ENCODE measurements at regions not wholly inside any gene's neighbourhood (a gene's known extent, or its start where the extent isn't known, plus 50 kb on each side); places are given as distances from the start of the nearest gene placed in this dataset.

DNA sequence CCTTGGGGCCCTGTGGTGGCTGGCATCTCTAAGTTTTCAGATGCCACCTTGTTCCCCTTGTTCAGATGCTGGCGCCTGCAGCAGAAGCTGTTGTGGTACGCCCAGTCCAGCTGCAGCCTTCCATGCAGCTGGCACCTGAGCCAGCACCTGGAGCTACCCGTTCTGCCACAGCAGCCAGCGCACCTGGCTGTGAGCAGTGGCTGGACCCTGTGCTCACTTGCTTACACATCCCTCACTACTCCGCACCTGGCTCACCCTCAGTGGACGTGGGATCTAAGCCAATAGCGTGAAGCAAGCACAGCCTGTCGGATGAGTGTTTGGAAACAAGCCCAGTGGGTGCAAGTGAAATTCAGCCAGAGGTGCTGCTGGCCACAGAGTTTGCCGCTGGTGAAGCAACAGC, 607.5 kb upstream of the BCHE start:
- Histone ChIP-seq H3K27ac (no peak overlapping the region), H3K4me3 (no peak overlapping the region), H3K27me3 (no peaks in the 10 kb centered on the region), H3K9me3 (no peaks in the 10 kb centered on the region), H3K36me3 (no peaks in the 10 kb centered on the region), H3K4me1 (peaks cover 0 to 18% (median 0%) of the 10 kb centered on the region in 3 donors)
- TF ChIP-seq, protein P1, sequence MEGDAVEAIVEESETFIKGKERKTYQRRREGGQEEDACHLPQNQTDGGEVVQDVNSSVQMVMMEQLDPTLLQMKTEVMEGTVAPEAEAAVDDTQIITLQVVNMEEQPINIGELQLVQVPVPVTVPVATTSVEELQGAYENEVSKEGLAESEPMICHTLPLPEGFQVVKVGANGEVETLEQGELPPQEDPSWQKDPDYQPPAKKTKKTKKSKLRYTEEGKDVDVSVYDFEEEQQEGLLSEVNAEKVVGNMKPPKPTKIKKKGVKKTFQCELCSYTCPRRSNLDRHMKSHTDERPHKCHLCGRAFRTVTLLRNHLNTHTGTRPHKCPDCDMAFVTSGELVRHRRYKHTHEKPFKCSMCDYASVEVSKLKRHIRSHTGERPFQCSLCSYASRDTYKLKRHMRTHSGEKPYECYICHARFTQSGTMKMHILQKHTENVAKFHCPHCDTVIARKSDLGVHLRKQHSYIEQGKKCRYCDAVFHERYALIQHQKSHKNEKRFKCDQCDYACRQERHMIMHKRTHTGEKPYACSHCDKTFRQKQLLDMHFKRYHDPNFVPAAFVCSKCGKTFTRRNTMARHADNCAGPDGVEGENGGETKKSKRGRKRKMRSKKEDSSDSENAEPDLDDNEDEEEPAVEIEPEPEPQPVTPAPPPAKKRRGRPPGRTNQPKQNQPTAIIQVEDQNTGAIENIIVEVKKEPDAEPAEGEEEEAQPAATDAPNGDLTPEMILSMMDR (IDR thresholded peaks at IDR 0.05) = no peak
- TF ChIP-seq EP300 (IDR thresholded peaks at IDR 0.05) = no peak
- TF ChIP-seq POLR2A (IDR thresholded peaks at IDR 0.05) = no peak
- TF ChIP-seq POLR2AphosphoS5 (IDR thresholded peaks at IDR 0.05) = no peak
- no peak for ATAC-seq
- WGBS, 2 donors (ENCODE audit: low coverage in 1 of 2) = 67 to 74% methylated on average over 3 to 7 of the region's 9 CpGs

DNA sequence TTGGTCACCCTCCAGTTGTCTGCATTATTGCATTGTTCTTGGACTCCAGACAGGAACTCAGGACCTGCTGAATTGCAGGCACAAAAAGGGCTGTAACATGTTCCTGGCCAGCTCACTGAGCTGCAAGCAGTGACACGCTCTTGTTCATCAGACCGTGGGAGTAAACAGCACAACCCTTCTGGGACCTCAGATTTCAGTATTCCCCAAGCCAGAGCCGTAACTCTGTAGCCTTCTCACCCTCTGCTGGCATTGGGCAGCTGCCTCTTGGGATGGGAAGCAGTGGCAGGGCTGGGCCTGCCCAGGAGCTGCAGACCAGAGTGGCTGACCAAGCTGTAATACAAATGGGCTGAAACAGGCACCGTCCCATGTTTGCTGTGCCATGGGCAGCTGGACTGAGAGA, 607.1 kb upstream of the BCHE start:
- no CpG with 5 or more reads among the region's 4 CpGs for WGBS, 2 donors (ENCODE audit: low coverage in 1 of 2)
- TF ChIP-seq, protein P1 (IDR thresholded peaks at IDR 0.05) = no peak
- TF ChIP-seq POLR2AphosphoS5 (IDR thresholded peaks at IDR 0.05) = no peak
- TF ChIP-seq EP300 (IDR thresholded peaks at IDR 0.05) = no peak
- TF ChIP-seq POLR2A (IDR thresholded peaks at IDR 0.05) = no peak
- H3K27me3 ChIP-seq = no peaks in the 10 kb centered on the region
- H3K4me3 ChIP-seq = no peak overlapping the region
- H3K27ac ChIP-seq = no peak overlapping the region
- no peaks in the 10 kb centered on the region for H3K36me3 ChIP-seq
- H3K4me1 ChIP-seq = peaks cover 0 to 18% (median 0%) of the 10 kb centered on the region in 3 donors
- no peak for ATAC-seq
- H3K9me3 ChIP-seq = no peaks in the 10 kb centered on the region

DNA sequence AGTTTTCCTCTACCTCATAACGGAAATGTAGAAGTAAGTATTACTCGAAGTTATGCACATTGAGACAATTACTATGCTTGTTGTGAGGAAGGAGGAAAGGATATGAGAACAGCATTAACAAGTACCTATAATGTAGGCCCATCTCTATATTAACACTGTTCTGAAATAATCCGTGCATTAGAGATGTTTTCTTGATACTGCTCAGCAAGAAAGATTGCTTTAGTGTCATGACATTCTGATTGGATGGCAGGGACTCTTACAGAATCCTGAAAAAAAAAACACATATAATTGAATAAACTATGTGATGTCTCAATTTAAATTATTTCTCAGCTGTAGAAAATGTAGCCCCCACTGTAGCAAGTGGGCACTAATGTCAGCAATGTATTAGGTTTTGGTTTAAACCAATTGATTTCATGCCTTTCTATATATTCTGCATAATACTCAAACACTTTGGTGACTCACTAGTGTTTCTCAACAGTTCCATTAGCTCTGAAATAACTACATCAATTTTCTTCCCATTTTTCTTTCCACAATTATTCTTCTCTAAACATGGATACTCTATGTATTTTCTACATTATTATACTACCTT, 598.3 kb upstream of the BCHE start:
- Histone ChIP-seq H3K4me1 (no peaks in the 10 kb centered on the region), H3K9me3 (no peaks in the 10 kb centered on the region), H3K4me3 (no peak overlapping the region), H3K27me3 (no peaks in the 10 kb centered on the region), H3K27ac (no peak overlapping the region), H3K36me3 (no peaks in the 10 kb centered on the region)
- ATAC-seq = no peak
- TF ChIP-seq POLR2AphosphoS5 (IDR thresholded peaks at IDR 0.05) (no peak), EP300 (IDR thresholded peaks at IDR 0.05) (no peak), POLR2A (IDR thresholded peaks at IDR 0.05) (no peak)
- TF ChIP-seq, protein P1 (IDR thresholded peaks at IDR 0.05) = no peak
- WGBS, 2 donors (ENCODE audit: low coverage in 1 of 2) = 87 to 91% methylated on average over 3 of the region's 3 CpGs

DNA sequence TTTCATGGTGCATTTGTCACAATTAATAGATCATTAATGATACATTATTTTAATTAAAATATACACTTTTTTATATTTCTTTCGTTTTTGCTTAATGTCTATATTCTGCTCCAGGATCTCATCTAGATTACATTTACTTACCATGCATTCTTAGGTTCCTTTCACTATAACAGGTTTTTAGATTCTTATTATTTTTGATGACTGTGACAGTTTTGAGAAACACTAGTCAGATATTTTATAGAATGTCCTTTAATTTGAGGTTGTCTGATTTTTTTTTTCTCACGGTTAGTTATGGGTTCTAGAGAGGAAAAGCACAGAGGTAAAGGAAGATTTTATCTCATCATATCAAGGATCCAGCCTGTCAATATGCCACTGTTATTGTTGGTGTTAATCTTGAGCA, 595.8 kb upstream of the BCHE start:
- 59 to 71% methylated on average over 2 of the region's 2 CpGs for WGBS, 2 donors (ENCODE audit: low coverage in 1 of 2)
- no peak overlapping the region for H3K4me3 ChIP-seq
- H3K4me1 ChIP-seq = no peaks in the 10 kb centered on the region
- H3K9me3 ChIP-seq = no peaks in the 10 kb centered on the region
- no peaks in the 10 kb centered on the region for H3K27me3 ChIP-seq
- H3K27ac ChIP-seq = no peak overlapping the region
- TF ChIP-seq POLR2A (IDR thresholded peaks at IDR 0.05) (no peak), POLR2AphosphoS5 (IDR thresholded peaks at IDR 0.05) (no peak), EP300 (IDR thresholded peaks at IDR 0.05) (no peak)
- TF ChIP-seq, protein P1 (IDR thresholded peaks at IDR 0.05) = no peak
- ATAC-seq = no peak
- no peaks in the 10 kb centered on the region for H3K36me3 ChIP-seq

DNA sequence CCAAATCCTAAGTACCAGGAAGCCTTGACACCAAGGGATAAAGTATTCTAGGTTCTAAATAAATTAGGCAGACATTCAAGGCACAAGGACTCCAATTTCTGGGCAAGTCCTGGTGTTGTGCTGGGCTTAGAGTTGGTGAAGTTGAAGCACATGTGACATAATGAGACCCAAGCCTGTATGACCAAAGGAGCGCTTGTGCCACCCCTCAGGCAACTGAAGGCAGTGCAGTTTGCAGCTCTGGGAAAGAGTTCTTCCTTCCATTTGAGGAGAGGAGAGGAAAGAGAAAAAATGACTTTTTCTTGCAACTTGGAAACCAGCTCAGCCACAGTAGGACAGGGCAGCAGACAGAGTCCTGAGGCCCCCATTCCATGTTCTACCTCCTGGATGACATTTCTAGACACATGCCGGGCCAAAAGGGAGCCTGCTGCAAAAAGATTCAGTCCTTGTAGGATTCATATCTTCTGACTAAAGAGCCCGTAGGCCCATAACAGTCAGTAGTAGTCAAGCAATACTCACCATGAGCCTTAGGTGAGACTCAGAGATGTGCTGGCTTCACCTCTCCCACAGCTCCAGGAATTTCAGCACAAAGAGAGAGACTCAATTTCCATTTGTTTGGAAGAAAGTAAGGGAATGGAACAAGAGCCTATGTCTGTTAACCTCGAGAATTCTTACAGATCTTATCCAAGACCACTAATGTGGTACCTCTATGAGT, 588.8 kb upstream of the BCHE start:
- no peaks in the 10 kb centered on the region for H3K36me3 ChIP-seq
- H3K27ac ChIP-seq = no peak overlapping the region
- H3K4me3 ChIP-seq = no peak overlapping the region
- no peaks in the 10 kb centered on the region for H3K27me3 ChIP-seq
- no peaks in the 10 kb centered on the region for H3K9me3 ChIP-seq
- H3K4me1 ChIP-seq = no peaks in the 10 kb centered on the region
- TF ChIP-seq EP300 (IDR thresholded peaks at IDR 0.05) = no peak
- no peak for TF ChIP-seq POLR2A (IDR thresholded peaks at IDR 0.05)
- no peak for TF ChIP-seq POLR2AphosphoS5 (IDR thresholded peaks at IDR 0.05)
- TF ChIP-seq, protein P1 (IDR thresholded peaks at IDR 0.05) = no peak
- ATAC-seq = no peak
- 85% methylated on average over 4 of the region's 4 CpGs; no CpG with 5 or more reads in 1 of the 2 donors for WGBS, 2 donors (ENCODE audit: low coverage in 1 of 2)

Data from gastroesophageal sphincter (tissue), 4 donors.